GM19043 (cell line): ENCODE measurements at regions not wholly inside any gene's neighbourhood (a gene's known extent, or its start where the extent isn't known, plus 50 kb on each side); places are given as distances from the start of the nearest gene placed in this dataset.

Experiments used
- ATAC-seq: cut with Tn5 transposase; IDR thresholded peaks from one replicate; pipeline ENCODE4 v1.9.1; 2021; ENCODE audit warnings: low read depth; ENCODE audit not compliant: unreplicated experiment

DNA sequence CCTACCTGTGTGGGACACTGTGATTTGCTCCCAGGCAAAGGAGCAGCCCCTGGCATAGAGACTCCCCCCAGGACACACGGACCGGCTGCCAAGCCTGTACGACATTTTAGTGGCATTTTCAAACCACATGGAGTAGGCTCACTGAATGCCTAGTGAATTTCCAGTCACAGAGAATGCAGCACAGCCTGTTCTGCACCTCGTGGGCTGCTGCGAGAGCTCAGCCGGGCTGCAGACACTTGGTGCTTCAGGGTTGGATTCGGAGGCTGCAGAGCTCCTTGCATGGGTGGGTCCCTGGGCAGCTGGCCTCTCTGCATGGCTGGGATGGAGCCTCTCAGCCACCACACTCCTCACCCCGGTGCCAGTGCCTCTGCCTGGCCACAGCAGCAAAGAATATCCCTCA lies 51.2 kb upstream of the HNF1B start:
- ATAC-seq = no peak
